HepG2 (cell line): ENCODE measurements at regions not wholly inside any gene's neighbourhood (a gene's known extent, or its start where the extent isn't known, plus 50 kb on each side); places are given as distances from the start of the nearest gene placed in this dataset.

Experiments
- ATAC-seq: fragments of 200-7000 bp; cut with Tn5 transposase; 3 replicates; pipeline ENCODE4 v1.9.1; 2020; ENCODE audit warnings: mild to moderate bottlenecking, moderate library complexity
- BruUV-seq: library from RNA; stranded (reverse); fragments of 400-500 nt; replicated peaks from 2 replicates; lab custom pipeline; 2021; lab: Mats Ljungman, UMichigan
- CTCF ChIA-PET: fragments of 300-600 bp; formaldehyde crosslinking; extraction: SDS; loops from one replicate; lab custom pipeline; 2021; ENCODE audit warnings: low total read pairs, inconsistent platforms, low intra/inter-chr PET ratio; lab: Yijun Ruan, JAX
- POLR2A ChIA-PET: fragments of 350-600 bp; sonication (Branson Sonifier 250); formaldehyde crosslinking; loops from one replicate; lab custom pipeline; 2020; ENCODE audit warnings: antibody characterized with exemption, inconsistent platforms; lab: Yijun Ruan, JAX
- DNase-seq: peaks from one replicate; pipeline ENCODE4 v3.0.0-alpha.2; 2015; ENCODE audit warnings: low spot score
- FAIRE-seq: peaks from 3 replicates; lab custom pipeline; 2011; peaks lifted over from hg19 to GRCh38; lab: Jason Lieb, UNC
- H2AFZ ChIP-seq: one replicate; pipeline ENCODE4 v1.6.1; 2011; ENCODE audit warnings: low read length, inconsistent platforms
- H3K27ac ChIP-seq: fragments of 300-600 bp; 3 replicates; pipeline ENCODE4 v1.8.0; 2011; ENCODE audit warnings: mixed run types, mild to moderate bottlenecking, mixed read lengths, low read length, inconsistent platforms; ENCODE audit not compliant: insufficient read depth; ENCODE audit errors: extremely low read length
- H3K27me3 ChIP-seq, 2 experiments: fragments of 200-600 bp in 1 of 2; 2 replicates in 1 of 2; 3 replicates in 1 of 2; pipeline versions ENCODE4 v1.6.0 to v1.8.0; 2011; ENCODE audit warnings: low read length in 2 of 2, mild to moderate bottlenecking in 2 of 2, moderate library complexity in 2 of 2, inconsistent platforms in 1 of 2; ENCODE audit not compliant: insufficient read depth in 2 of 2, control insufficient read depth in 1 of 2
- H3K36me3 ChIP-seq, 2 experiments: fragments of 200-600 bp in 1 of 2; replicated peaks in 1 of 2; 2 replicates in 1 of 2; 3 replicates in 1 of 2; pipeline versions ENCODE4 v1.5.1 to v1.8.0; 2011; ENCODE audit warnings: low read length in 2 of 2, inconsistent platforms in 1 of 2; ENCODE audit not compliant: insufficient read depth in 2 of 2, control insufficient read depth in 1 of 2
- H3K4me1 ChIP-seq: 2 replicates; pipeline ENCODE4 v1.5.1; 2012; ENCODE audit warnings: low read length, inconsistent platforms; ENCODE audit not compliant: insufficient read depth
- H3K4me2 ChIP-seq: 2 replicates; pipeline ENCODE4 v1.6.0; 2011; ENCODE audit warnings: low read depth, low read length, inconsistent platforms
- H3K4me3 ChIP-seq, 3 experiments: fragments of 200-600 bp in 1 of 3; sonication (generic), shearing (Covaris generic) in 1 of 3; replicated peaks in 1 of 3; 2 replicates each; pipeline ENCODE4 v1.5.1; 2011 to 2016; ENCODE audit warnings: low read length in 3 of 3, inconsistent platforms in 2 of 3, low read depth in 2 of 3, mild to moderate bottlenecking in 2 of 3, control low read depth in 1 of 3, mixed read lengths in 1 of 3; ENCODE audit not compliant: insufficient read depth in 1 of 3
- H3K79me2 ChIP-seq: one replicate; pipeline ENCODE4 v1.6.1; 2011; ENCODE audit warnings: low read length, inconsistent platforms; ENCODE audit not compliant: insufficient read depth
- H3K9ac ChIP-seq: 2 replicates; pipeline ENCODE4 v1.6.0; 2011; ENCODE audit warnings: mild to moderate bottlenecking, low read depth, low read length, inconsistent platforms; ENCODE audit not compliant: insufficient read depth
- H3K9me3 ChIP-seq: 2 replicates; pipeline ENCODE4 v1.5.1; 2012; ENCODE audit warnings: mild to moderate bottlenecking, low read length
- H4K20me1 ChIP-seq: 2 replicates; pipeline ENCODE4 v1.6.0; 2011; ENCODE audit warnings: inconsistent platforms, mild to moderate bottlenecking, low read length, moderate library complexity; ENCODE audit not compliant: insufficient read depth
- ATF2 ChIP-seq: sonication (generic); formaldehyde crosslinking; IDR thresholded peaks from 2 replicates; pipeline ENCODE4 v1.4.0; 2020; ENCODE audit warnings: missing genetic modification reagents
- KLF15 ChIP-seq: sonication (generic); formaldehyde crosslinking; IDR thresholded peaks from 2 replicates; pipeline ENCODE4 v1.8.1; 2023; ENCODE audit warnings: borderline replicate concordance, mild to moderate bottlenecking, inconsistent platforms, missing genetic modification reagents, mixed read lengths
- MTA1 ChIP-seq: sonication (generic); formaldehyde crosslinking; IDR thresholded peaks from 2 replicates; pipeline ENCODE4 v1.4.0; 2020; ENCODE audit warnings: missing genetic modification reagents, mild to moderate bottlenecking, borderline replicate concordance
- NFE2L1 ChIP-seq: sonication (generic); formaldehyde crosslinking; IDR thresholded peaks from 2 replicates; pipeline ENCODE4 v1.4.0; 2020; ENCODE audit warnings: missing genetic modification reagents, mild to moderate bottlenecking, borderline replicate concordance
- NONO ChIP-seq, 2 experiments: fragments of 450-650 bp in 1 of 2; sonication (generic) in 1 of 2; formaldehyde crosslinking in 1 of 2; IDR thresholded peaks in 1 of 2; conservative IDR thresholded peaks in 1 of 2; 2 replicates each; pipeline versions ENCODE4 v1.6.1 to v1.8.0; 2017 to 2022; ENCODE audit warnings: mild to moderate bottlenecking in 1 of 2, missing genetic modification reagents in 1 of 2, moderate library complexity in 1 of 2
- NR2F2 ChIP-seq: IDR thresholded peaks from 2 replicates; pipeline ENCODE4 v1.6.1; 2012; ENCODE audit warnings: low read depth, inconsistent platforms, borderline replicate concordance
- RARG ChIP-seq: sonication (generic); formaldehyde crosslinking; IDR thresholded peaks from 2 replicates; pipeline ENCODE4 v1.4.0; 2020; ENCODE audit warnings: low read depth, mild to moderate bottlenecking, missing genetic modification reagents
- RFXANK ChIP-seq: IDR thresholded peaks from 2 replicates; pipeline ENCODE4 v1.6.1; 2016
- TBX3 ChIP-seq: fragments of 450-650 bp; IDR thresholded peaks from 2 replicates; pipeline ENCODE4 v1.6.1; 2017; ENCODE audit warnings: antibody characterized with exemption, mild to moderate bottlenecking, inconsistent platforms, borderline replicate concordance
- ZNF333 ChIP-seq: sonication (generic); formaldehyde crosslinking; IDR thresholded peaks from 2 replicates; pipeline ENCODE4 v1.4.0; 2020; ENCODE audit warnings: mild to moderate bottlenecking, missing genetic modification reagents, borderline replicate concordance
- ZNF883 ChIP-seq: sonication (generic); formaldehyde crosslinking; IDR thresholded peaks from 2 replicates; pipeline ENCODE4 v1.5.1; 2020; ENCODE audit warnings: mild to moderate bottlenecking, missing genetic modification reagents; ENCODE audit errors: not compliant biosample characterization
- WGBS: methylation state at CpG from one replicate; pipeline ENCODE4 v1.1.6; 2017; ENCODE audit warnings: low lambda C conversion rate; 5-methylcytosine and 5-hydroxymethylcytosine counted together
- in situ Hi-C: cut with HindIII; loops from 2 replicates; pipeline ENCODE4 v1.10.0; 2017; ENCODE audit warnings: low pct_unique_long_range_greater_than_20kb; ENCODE audit not compliant: extremely low pct_ligation_motif_present
- intact Hi-C: fragments of 100-400 bp; cut with micrococcal nuclease; formaldehyde crosslinking; loops from one replicate; pipeline ENCODE4 v1.10.0; 2022; ENCODE audit not compliant: unreplicated experiment

- no peak for TF ChIP-seq RFXANK (CRISPR knock-in tag)
Measured at GRCh38 chr10:44049301-44050015, 335.4 kb downstream of the CXCL12 start (continued).

- no peak overlapping the region for H3K9ac ChIP-seq
- intact Hi-C loops (no loop called here), in situ Hi-C loops (no loop called here)
- 64% methylated on average over 12 of the region's 12 CpGs for WGBS
- no peak overlapping the region for H3K27ac ChIP-seq
- no peak overlapping the region for H3K4me3 ChIP-seq
- H3K4me1 ChIP-seq = no peaks in the 10 kb centered on the region
- DNase-seq (no peak), ATAC-seq (no peak), FAIRE-seq (no peak)
- H3K9me3 ChIP-seq = no peaks in the 10 kb centered on the region
- no TSS peak for BruUV-seq
- no peaks in the 10 kb centered on the region for H4K20me1 ChIP-seq
- CTCF ChIA-PET = no interaction called here
- no peaks in the 10 kb centered on the region for H3K79me2 ChIP-seq
- no peak overlapping the region for H3K4me2 ChIP-seq
- H3K27me3 ChIP-seq = peaks cover 4 to 17% of the 10 kb centered on the region in 2 experiments; a peak in 2 of 5 replicates
- TF ChIP-seq TBX3 (no peak), RARG (CRISPR knock-in tag) (no peak), ZNF333 (CRISPR knock-in tag) (no peak), KLF15 (no peak), MTA1 (CRISPR knock-in tag) (no peak), NFE2L1 (CRISPR knock-in tag) (no peak), NONO (IDR thresholded peaks at IDR 0.05) (no peak), NONO (CRISPR knock-in tag; conservative IDR thresholded peaks at IDR 0.05) (no peak), ATF2 (CRISPR knock-in tag) (no peak), ZNF883 (CRISPR knock-in tag) (no peak), NR2F2 (no peak)
- no peaks in the 10 kb centered on the region for H3K36me3 ChIP-seq
- H2AFZ ChIP-seq = no peak overlapping the region
- POLR2A ChIA-PET = no interaction called here
Measured at GRCh38 chr10:44047361-44047760, 337.5 kb downstream of the CXCL12 start.
